OCI-LY1 (cell line): ENCODE measurements at regions not wholly inside any gene's neighbourhood (a gene's known extent, or its start where the extent isn't known, plus 50 kb on each side); places are given as distances from the start of the nearest gene placed in this dataset.

Experiments used
- H2AFZ ChIP-seq: fragments of 200-600 bp; sonication (generic), shearing (Covaris generic); 2 replicates; pipeline ENCODE4 v1.6.0; 2014; ENCODE audit warnings: antibody characterized with exemption, mild to moderate bottlenecking, low read length
- H3F3A ChIP-seq: fragments of 200-600 bp; sonication (generic), shearing (Covaris generic); 2 replicates; pipeline ENCODE4 v1.6.0; 2014; ENCODE audit warnings: mild to moderate bottlenecking, antibody characterized with exemption, low read length, moderate library complexity; ENCODE audit not compliant: insufficient read depth
- H3K27ac ChIP-seq: fragments of 200-600 bp; sonication (generic); 2 replicates; pipeline ENCODE4 v1.5.1; 2014; ENCODE audit warnings: low read length, mixed run types, mild to moderate bottlenecking, low read depth; ENCODE audit not compliant: poor library complexity, severe bottlenecking
- H3K27me3 ChIP-seq: fragments of 200-600 bp; sonication (generic); 2 replicates; pipeline ENCODE4 v1.6.0; 2014; ENCODE audit warnings: antibody characterized with exemption, mild to moderate bottlenecking, low read length, moderate library complexity; ENCODE audit not compliant: insufficient read depth
- H3K36me3 ChIP-seq: fragments of 200-600 bp; sonication (generic); 2 replicates; pipeline ENCODE4 v1.6.1; 2014; ENCODE audit warnings: mild to moderate bottlenecking, antibody characterized with exemption, low read length, moderate library complexity, mixed read lengths; ENCODE audit not compliant: insufficient read depth
- H3K4me1 ChIP-seq: fragments of 200-600 bp; sonication (generic); 2 replicates; pipeline ENCODE4 v1.5.1; 2014; ENCODE audit warnings: mild to moderate bottlenecking, low read length, moderate library complexity; ENCODE audit not compliant: insufficient read depth, severe bottlenecking
- H3K4me2 ChIP-seq: fragments of 200-600 bp; sonication (generic), shearing (Covaris generic); 2 replicates; pipeline ENCODE4 v1.6.1; 2014; ENCODE audit warnings: low read length
- H3K4me3 ChIP-seq: fragments of 200-600 bp; sonication (generic); 2 replicates; pipeline ENCODE4 v1.5.1; 2014; ENCODE audit warnings: low read length, low read depth, mild to moderate bottlenecking, mixed read lengths; ENCODE audit not compliant: poor library complexity, severe bottlenecking
- H3K79me2 ChIP-seq: fragments of 200-600 bp; shearing (Covaris generic); 2 replicates; pipeline ENCODE4 v1.6.1; 2016; ENCODE audit warnings: mixed run types, low read length, mixed read lengths; ENCODE audit not compliant: insufficient read depth
- H3K9ac ChIP-seq: fragments of 200-600 bp; sonication (generic), shearing (Covaris generic); 2 replicates; pipeline ENCODE4 v1.6.1; 2014; ENCODE audit warnings: mild to moderate bottlenecking, low read length, mixed read lengths
- H3K9me2 ChIP-seq: fragments of 200-600 bp; sonication (generic), shearing (Covaris generic); 2 replicates; pipeline ENCODE4 v1.6.1; 2014; ENCODE audit warnings: low read depth, mild to moderate bottlenecking, low read length, mixed read lengths
- H3K9me3 ChIP-seq: fragments of 200-600 bp; shearing (Covaris generic); 2 replicates; pipeline ENCODE4 v1.6.1; 2014; ENCODE audit warnings: low read length, mixed read lengths
- H4K20me1 ChIP-seq: fragments of 200-600 bp; sonication (generic), shearing (Covaris generic); 2 replicates; pipeline ENCODE4 v1.6.0; 2016; ENCODE audit warnings: mild to moderate bottlenecking, low read length; ENCODE audit not compliant: insufficient read depth
- CTCF ChIP-seq: fragments of 200-600 bp; sonication (generic), shearing (Covaris generic); IDR thresholded peaks from 2 replicates; pipeline ENCODE4 v1.5.1; 2017; ENCODE audit warnings: mild to moderate bottlenecking, antibody characterized with exemption, low read length, moderate library complexity, mixed read lengths
- EZH2 ChIP-seq: fragments of 200-600 bp; sonication (generic), shearing (Covaris generic); IDR thresholded peaks from 2 replicates; pipeline ENCODE4 v1.8.0; 2017; ENCODE audit warnings: borderline replicate concordance, mixed run types, mild to moderate bottlenecking, antibody characterized with exemption, low read length, moderate library complexity, mixed read lengths

DNA sequence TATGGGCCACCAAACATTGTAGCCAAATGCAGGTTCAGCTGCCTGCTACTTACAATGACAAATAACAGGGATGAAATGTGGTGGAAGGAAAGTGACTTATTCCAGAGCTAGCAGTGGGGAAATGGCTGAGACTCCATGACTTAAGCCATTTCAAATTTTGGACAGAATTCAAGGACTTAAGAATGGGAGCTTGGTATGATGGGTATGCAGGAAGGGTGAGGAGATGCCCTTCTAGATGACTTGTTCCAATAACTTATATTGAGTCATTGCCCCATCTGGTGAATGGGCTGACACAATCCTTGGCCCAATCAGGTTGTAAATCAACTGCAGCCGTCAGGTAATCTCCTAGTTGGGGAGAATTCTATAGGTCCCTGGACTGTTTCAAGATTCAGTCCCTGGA is 230.7 kb upstream of the SGCD start:
- TF ChIP-seq EZH2 (no peak), CTCF (no peak)
- no peaks in the 10 kb centered on the region for H3K4me1 ChIP-seq
- H3K27ac ChIP-seq = no peak overlapping the region
- H3K9me3 ChIP-seq = no peaks in the 10 kb centered on the region
- H3K4me2 ChIP-seq = no peak overlapping the region
- H3F3A ChIP-seq = no peaks in the 10 kb centered on the region
- no peaks in the 10 kb centered on the region for H3K27me3 ChIP-seq
- H3K4me3 ChIP-seq = no peak overlapping the region
- H4K20me1 ChIP-seq = no peaks in the 10 kb centered on the region
- no peaks in the 10 kb centered on the region for H3K9me2 ChIP-seq
- H3K79me2 ChIP-seq = no peaks in the 10 kb centered on the region
- no peaks in the 10 kb centered on the region for H3K36me3 ChIP-seq
- no peak overlapping the region for H2AFZ ChIP-seq
- H3K9ac ChIP-seq = no peak overlapping the region

- Histone ChIP-seq H3K4me1 (no peaks in the 10 kb centered on the region), H3K9me2 (no peaks in the 10 kb centered on the region), H3K4me2 (no peak overlapping the region), H3K9ac (no peak overlapping the region), H2AFZ (no peak overlapping the region), H3K36me3 (no peaks in the 10 kb centered on the region), H3K9me3 (no peaks in the 10 kb centered on the region), H3K79me2 (no peaks in the 10 kb centered on the region), H3K27me3 (no peaks in the 10 kb centered on the region), H3K4me3 (no peak overlapping the region), H3K27ac (no peak overlapping the region), H4K20me1 (no peaks in the 10 kb centered on the region), H3F3A (no peaks in the 10 kb centered on the region)
- TF ChIP-seq CTCF = no peak
Observed at GRCh38 chr5:156103155-156103885, 223.6 kb upstream of the SGCD start.

DNA sequence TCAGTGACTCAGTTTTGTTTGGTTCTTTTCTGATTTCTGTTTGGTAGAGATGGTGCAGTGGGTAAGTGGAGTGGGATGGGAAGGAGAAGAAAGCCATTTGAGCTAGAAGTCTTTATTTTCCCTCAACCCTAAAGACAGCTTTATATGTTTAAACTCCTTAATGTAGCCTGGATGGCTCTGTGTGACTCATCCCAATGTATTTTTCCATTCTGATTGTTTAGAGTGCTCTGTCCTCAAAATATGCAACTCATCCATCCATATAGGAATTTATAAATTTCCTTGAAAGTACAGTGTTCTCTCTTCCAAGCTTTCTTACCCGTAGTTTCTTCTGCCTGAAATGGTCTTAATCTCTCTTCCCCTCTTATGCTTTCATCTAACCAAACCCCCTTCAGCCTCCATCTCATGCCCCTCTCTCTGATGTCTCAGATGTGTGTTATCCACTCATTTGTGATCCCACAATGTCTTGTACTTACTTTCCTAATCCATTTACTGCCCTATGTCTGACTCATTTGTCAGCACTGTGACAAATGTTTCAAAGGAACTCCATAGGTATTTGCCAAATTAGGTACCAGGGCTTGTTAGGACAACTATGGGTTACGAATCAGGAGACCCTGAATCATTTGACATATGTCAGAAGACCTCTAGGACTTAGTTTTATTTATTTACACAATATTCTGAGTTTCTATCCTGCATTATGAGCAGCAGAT is 217.5 kb upstream of the SGCD start:
- H3K9me2 ChIP-seq = no peaks in the 10 kb centered on the region
- H3K9ac ChIP-seq = no peak overlapping the region
- H3K9me3 ChIP-seq = no peaks in the 10 kb centered on the region
- H4K20me1 ChIP-seq = no peaks in the 10 kb centered on the region
- H3K4me2 ChIP-seq = no peak overlapping the region
- H3K27ac ChIP-seq = no peak overlapping the region
- no peaks in the 10 kb centered on the region for H3K79me2 ChIP-seq
- H3K4me3 ChIP-seq = no peak overlapping the region
- H3K4me1 ChIP-seq = no peaks in the 10 kb centered on the region
- no peaks in the 10 kb centered on the region for H3K36me3 ChIP-seq
- no peak overlapping the region for H2AFZ ChIP-seq
- H3F3A ChIP-seq = no peaks in the 10 kb centered on the region
- TF ChIP-seq EZH2 = no peak
- TF ChIP-seq CTCF = no peak
- no peaks in the 10 kb centered on the region for H3K27me3 ChIP-seq
